Panc1 (cell line): ENCODE measurements at regions not wholly inside any gene's neighbourhood (a gene's known extent, or its start where the extent isn't known, plus 50 kb on each side); places are given as distances from the start of the nearest gene placed in this dataset.

ENCODE experiments used
- ATAC-seq: fragments of 200-7000 bp; cut with Tn5 transposase; 2 replicates; pipeline ENCODE4 v1.9.1; 2020; ENCODE audit warnings: mild to moderate bottlenecking, moderate library complexity
- BruUV-seq: library from RNA; stranded (reverse); fragments of 400-500 nt; replicated peaks from 2 replicates; lab custom pipeline; 2021; lab: Mats Ljungman, UMichigan
- CTCF ChIA-PET: fragments of 300-600 bp; sonication (Branson Sonifier 250); formaldehyde crosslinking; loops from one replicate; lab custom pipeline; 2022; ENCODE audit warnings: antibody characterized with exemption; lab: Charles Lee
- POLR2A ChIA-PET: fragments of 300-600 bp; sonication (Branson Sonifier 250); formaldehyde crosslinking; loops from one replicate; lab custom pipeline; 2022; ENCODE audit warnings: antibody characterized with exemption; lab: Charles Lee
- DNase-seq: peaks from one replicate; pipeline ENCODE4 v3.0.0-alpha.2; 2010; ENCODE audit warnings: low read depth, low spot score
- H3K27ac ChIP-seq: 2 replicates; pipeline ENCODE4 v1.5.1; 2011; ENCODE audit warnings: mild to moderate bottlenecking, low read length, inconsistent platforms
- H3K27me3 ChIP-seq: fragments of 200-500 bp; sonication (Bioruptor generic); 2 replicates; pipeline ENCODE4 v1.6.0; 2014; ENCODE audit warnings: low read length, inconsistent platforms; ENCODE audit not compliant: control insufficient read depth, insufficient read depth
- H3K36me3 ChIP-seq: fragments of 200-500 bp; sonication (Bioruptor generic); 2 replicates; pipeline ENCODE4 v1.5.1; 2014; ENCODE audit warnings: inconsistent platforms, mild to moderate bottlenecking, low read length, moderate library complexity; ENCODE audit not compliant: control insufficient read depth, insufficient read depth
- H3K4me1 ChIP-seq: 2 replicates; pipeline ENCODE4 v1.5.1; 2011; ENCODE audit warnings: inconsistent platforms, mild to moderate bottlenecking, low read length, moderate library complexity; ENCODE audit not compliant: control insufficient read depth, insufficient read depth
- H3K4me3 ChIP-seq, 2 experiments: 2 replicates each; pipeline ENCODE4 v1.5.1; 2011 to 2012; ENCODE audit warnings: low read depth in 2 of 2, low read length in 2 of 2, mild to moderate bottlenecking in 2 of 2, inconsistent platforms in 1 of 2, moderate library complexity in 1 of 2
- H3K9me3 ChIP-seq: fragments of 200-500 bp; sonication (Bioruptor generic); 2 replicates; pipeline ENCODE4 v1.5.1; 2014; ENCODE audit warnings: low read depth, mild to moderate bottlenecking, inconsistent platforms, low read length, moderate library complexity; ENCODE audit not compliant: control insufficient read depth, insufficient read depth
- CTCF ChIP-seq: fragments of 450-650 bp; IDR thresholded peaks from 2 replicates; pipeline ENCODE4 v1.5.1; 2017; ENCODE audit warnings: mild to moderate bottlenecking
- POLR2AphosphoS5 ChIP-seq: IDR thresholded peaks from 2 replicates; pipeline ENCODE4 v1.6.1; 2012; ENCODE audit warnings: mild to moderate bottlenecking, low read depth, low read length, moderate library complexity
- REST ChIP-seq, 2 experiments: IDR thresholded peaks; 2 replicates each; pipeline ENCODE4 v1.6.1; 2011 to 2012; ENCODE audit warnings: low read depth in 2 of 2, control low read depth in 1 of 2, low read length in 1 of 2, mild to moderate bottlenecking in 1 of 2, moderate library complexity in 1 of 2; ENCODE audit not compliant: insufficient read depth in 1 of 2
- SIN3A ChIP-seq: IDR thresholded peaks from 2 replicates; pipeline ENCODE4 v1.6.1; 2012; ENCODE audit warnings: low read depth, mild to moderate bottlenecking, low read length, moderate library complexity, borderline replicate concordance; ENCODE audit not compliant: insufficient read depth
- TCF7L2 ChIP-seq: IDR thresholded peaks from 2 replicates; pipeline ENCODE4 v1.6.1; 2011; ENCODE audit warnings: mild to moderate bottlenecking, low read depth, low read length, inconsistent platforms
- in situ Hi-C: cut with HindIII; loops from 2 replicates; pipeline ENCODE4 v1.10.0; 2016; ENCODE audit warnings: low sequenced_read_pairs, low pct_unique_long_range_greater_than_20kb
- intact Hi-C: fragments of 100-400 bp; cut with micrococcal nuclease; formaldehyde crosslinking; loops from one replicate; pipeline ENCODE4 v1.10.0; 2022; ENCODE audit not compliant: unreplicated experiment

GRCh38 chr4:119765469-119765868 lies 136.9 kb upstream of the PDE5A start:
- ATAC-seq, result no peak
- in situ Hi-C loops, result no loop called here

GRCh38 chr4:119763386-119763785 lies 134.8 kb upstream of the PDE5A start:
- CTCF ChIA-PET, result no interaction called here
- intact Hi-C loops, result no loop called here
- ATAC-seq (no peak), DNase-seq (no peak)
- in situ Hi-C loops, result no loop called here
- no peak for TF ChIP-seq TCF7L2
- no peak for TF ChIP-seq CTCF
- no peak for TF ChIP-seq POLR2AphosphoS5
- TF ChIP-seq REST (IDR thresholded peaks at IDR 0.05; ENCODE audit: insufficient read depth in 1 of 2, low read depth in 2 of 2, low read length in 1 of 2), result no peak
- no peak for TF ChIP-seq SIN3A
- no peaks in the 10 kb centered on the region for H3K27me3 ChIP-seq
- no peak overlapping the region for H3K4me3 ChIP-seq
- no peaks in the 10 kb centered on the region for H3K4me1 ChIP-seq
- no TSS peak for BruUV-seq
- H3K27ac ChIP-seq, result no peak overlapping the region
- H3K9me3 ChIP-seq, result peaks cover 6% of the 10 kb centered on the region; the same call in 1 of the 2 replicates
- no peaks in the 10 kb centered on the region for H3K36me3 ChIP-seq
- POLR2A ChIA-PET, result no interaction called here

More at GRCh38 chr4:119765469-119765868, 136.9 kb upstream of the PDE5A start:
- no peak overlapping the region; the same call in 1 of the 2 replicates for H3K27ac ChIP-seq
- BruUV-seq, result no TSS peak
- H3K4me3 ChIP-seq, result no peak overlapping the region
- no peaks in the 10 kb centered on the region for H3K4me1 ChIP-seq
- peaks cover 4% of the 10 kb centered on the region; the same call in 1 of the 2 replicates for H3K9me3 ChIP-seq
- H3K27me3 ChIP-seq, result no peaks in the 10 kb centered on the region
- TF ChIP-seq POLR2AphosphoS5, result no peak
- no peak for TF ChIP-seq CTCF
- TF ChIP-seq TCF7L2, result no peak
- DNase-seq, result no peak
- ChIA-PET CTCF (no interaction called here), POLR2A (no interaction called here)
- no peaks in the 10 kb centered on the region for H3K36me3 ChIP-seq
- intact Hi-C loops, result no loop called here
